GM19455 (cell line): ENCODE measurements at regions not wholly inside any gene's neighbourhood (a gene's known extent, or its start where the extent isn't known, plus 50 kb on each side); places are given as distances from the start of the nearest gene placed in this dataset.

Source experiments
- ATAC-seq: cut with Tn5 transposase; IDR thresholded peaks from one replicate; pipeline ENCODE4 v1.9.1; 2021; ENCODE audit not compliant: unreplicated experiment

DNA sequence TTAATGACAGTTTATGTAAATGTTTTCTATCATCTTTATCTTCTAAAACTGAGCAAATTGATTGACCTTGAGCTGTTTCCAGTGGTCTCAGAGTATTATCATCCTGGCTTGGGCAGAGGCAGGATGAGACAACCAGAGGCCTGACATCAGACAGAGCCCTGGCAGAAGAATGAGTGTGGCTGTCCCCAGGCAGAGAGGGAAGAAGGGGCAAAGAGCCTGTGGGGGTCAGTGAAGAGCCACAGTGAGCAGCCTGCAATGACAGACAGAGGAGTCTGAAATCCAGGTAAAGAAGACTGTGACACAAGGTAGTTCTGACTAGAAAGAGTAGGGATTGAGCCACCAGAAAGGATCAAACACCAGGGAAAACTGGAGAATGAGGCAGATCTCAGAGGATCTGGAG lies 182.4 kb upstream of the ARSJ start:
- no peak for ATAC-seq

DNA sequence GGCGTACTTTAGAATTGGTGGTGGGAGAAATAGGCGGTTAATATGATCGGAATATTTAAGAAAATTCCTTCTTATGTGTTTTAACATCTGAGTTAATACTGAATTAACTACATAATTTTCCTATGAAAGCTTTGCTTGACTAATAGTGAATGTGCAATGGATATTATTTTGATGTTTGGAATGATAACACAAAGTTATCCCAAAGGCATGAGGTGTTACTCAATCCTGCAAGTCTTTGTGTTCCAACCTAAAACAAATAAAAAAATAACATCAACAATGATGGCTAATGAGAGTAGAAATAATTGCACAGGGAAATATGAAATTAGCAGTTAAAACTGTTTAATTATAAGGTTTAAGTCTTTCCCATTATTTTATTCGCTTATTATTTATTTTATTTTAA lies 183.6 kb upstream of the ARSJ start:
- no peak for ATAC-seq

DNA sequence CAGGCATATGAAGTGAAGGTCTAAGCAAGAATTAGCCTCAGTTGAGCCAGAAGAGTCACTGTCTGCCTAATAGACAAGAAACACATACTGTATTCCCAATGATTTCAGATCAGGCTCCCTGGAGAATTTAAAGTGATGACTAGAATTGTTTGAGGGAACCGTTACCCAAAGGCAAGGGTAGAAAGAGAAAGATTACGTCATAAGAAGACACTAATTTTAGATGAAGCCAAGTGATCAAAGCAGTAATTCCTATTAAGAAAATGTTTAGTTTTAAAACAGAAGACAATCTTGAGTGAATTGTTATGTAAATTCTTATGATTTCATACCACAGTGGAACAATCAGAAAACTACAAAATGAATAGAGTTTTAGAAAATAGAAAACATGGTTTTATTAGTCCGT lies 194.5 kb upstream of the ARSJ start:
- no peak for ATAC-seq

DNA sequence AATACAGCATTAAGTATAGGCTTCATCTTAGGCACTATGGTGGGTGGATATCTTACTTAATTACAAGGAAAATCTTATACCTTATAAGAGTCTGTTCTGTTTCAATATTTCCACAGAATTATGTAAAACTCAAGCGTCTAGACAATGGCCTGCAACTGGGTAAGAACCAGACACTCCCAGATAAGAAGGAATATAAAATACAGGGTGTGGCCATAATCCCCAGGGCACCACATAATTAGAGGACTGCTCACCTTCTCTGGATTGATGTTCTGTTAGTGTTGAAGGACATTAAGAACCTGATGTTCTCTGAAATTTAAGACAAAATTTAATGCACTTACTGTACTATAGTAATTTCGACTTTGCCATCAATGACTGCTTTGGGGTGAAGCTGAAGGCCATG lies 198.2 kb upstream of the ARSJ start:
- no peak for ATAC-seq

DNA sequence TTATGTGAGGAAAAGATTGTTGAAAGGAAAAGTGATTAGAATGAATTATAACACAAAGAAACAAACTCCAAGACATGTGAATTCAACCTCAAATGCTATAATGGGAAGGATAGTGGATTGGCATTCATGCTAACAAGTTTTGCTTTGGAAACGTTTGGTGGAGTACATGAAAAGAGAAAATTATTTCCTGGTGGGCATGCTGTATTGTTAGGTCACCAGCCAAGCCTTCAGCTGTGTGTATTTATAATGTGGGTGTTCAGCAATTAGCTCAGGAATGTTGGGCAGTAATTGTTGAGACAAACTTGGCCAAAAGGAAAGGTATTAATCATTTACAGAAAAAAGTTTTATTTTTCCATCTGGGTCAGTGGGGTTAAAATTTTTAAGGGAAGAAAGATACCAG lies 198.9 kb upstream of the ARSJ start:
- ATAC-seq = no peak

DNA sequence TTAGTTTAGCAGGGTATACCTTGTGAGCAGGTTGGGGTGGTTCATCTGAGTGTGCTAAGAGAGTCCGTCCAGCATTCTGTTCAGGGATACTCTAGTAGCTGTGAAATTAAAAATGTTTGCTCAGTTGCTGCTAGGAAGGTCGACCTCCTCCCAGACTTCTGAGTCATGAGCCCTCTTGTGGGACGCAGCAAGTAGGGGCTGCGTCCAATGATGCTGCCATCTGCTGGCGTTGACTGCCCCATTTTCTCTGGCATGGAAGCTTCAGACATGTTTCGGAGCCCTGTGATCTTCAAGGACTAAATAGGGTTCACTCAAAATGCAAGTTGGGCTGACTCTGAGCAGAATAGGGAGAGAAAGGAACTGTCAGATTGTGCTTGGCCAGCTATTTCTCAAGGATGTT lies 201.0 kb upstream of the ARSJ start:
- no peak for ATAC-seq

DNA sequence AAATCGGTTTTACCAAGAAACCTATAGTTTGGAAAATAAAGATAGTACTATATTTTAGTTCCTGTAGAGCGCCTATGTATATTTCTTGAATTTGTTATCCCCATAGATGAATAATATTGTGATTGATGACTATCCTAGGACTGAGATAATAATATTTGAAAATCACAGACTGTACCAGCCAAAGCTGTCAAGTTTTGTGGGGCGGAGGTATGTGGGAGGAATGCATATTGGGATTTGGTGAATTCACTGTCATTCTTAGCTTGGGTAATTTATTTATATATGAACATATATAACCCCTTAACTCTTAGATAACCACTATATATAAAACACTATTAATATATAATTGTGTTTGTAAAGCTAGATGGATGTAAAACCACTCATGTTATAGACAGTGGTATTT lies 205.5 kb upstream of the ARSJ start:
- no peak for ATAC-seq

DNA sequence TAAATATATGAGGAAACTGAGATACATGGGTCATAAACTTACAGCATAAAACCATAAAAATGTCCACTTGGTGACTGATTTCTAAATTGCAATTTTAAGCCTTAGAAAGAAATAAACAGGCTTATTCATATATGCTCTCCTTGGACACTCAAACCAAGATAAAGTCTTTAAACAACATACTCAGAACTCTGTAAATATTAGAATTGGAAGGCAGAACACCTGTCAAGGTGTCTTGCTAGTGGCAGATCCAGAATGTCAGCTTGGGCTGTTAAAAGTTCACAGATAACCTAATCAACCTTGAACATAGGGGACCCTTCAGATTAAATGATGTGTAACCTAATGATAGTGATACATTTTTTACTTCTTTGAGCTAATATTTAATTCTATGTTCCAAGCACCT lies 208.1 kb upstream of the ARSJ start:
- ATAC-seq = no peak

DNA sequence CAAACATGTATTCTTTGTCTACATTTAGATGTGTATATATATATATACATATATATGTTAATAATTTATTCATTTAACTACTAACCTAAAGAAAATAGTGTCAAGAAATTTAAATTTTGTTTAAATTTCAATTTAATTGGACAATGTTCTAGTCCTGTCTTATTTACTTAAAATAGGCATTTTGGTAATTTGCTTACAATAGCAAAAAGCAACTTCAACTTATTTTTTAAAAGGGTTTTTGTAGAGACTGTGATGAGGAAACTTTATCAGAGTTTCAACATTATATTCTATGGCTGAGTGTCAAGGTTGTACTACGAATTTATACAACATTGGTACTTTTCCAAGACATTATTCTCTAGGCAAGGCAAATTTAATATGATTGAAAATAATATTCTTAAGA lies 212.0 kb upstream of the ARSJ start:
- ATAC-seq = no peak

DNA sequence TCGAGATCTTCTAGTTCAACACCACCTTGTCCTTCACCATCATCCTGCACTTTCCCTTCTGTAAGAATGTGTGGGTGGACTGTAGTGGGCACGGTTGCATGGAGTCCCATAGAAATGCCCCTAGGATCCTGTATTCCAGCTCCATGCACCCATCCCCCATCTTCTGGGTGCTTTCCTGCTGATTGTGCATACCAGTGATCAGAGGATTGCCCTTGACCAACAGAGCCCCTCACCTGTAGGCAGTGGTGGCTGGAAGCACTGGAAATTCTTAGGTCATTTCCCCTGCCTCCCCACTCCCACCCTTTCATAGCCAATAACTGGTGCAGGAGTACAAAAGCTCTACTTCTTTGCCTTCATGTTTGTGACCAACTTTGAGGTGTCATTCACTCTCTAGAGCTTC lies 213.4 kb upstream of the ARSJ start:
- ATAC-seq = no peak

DNA sequence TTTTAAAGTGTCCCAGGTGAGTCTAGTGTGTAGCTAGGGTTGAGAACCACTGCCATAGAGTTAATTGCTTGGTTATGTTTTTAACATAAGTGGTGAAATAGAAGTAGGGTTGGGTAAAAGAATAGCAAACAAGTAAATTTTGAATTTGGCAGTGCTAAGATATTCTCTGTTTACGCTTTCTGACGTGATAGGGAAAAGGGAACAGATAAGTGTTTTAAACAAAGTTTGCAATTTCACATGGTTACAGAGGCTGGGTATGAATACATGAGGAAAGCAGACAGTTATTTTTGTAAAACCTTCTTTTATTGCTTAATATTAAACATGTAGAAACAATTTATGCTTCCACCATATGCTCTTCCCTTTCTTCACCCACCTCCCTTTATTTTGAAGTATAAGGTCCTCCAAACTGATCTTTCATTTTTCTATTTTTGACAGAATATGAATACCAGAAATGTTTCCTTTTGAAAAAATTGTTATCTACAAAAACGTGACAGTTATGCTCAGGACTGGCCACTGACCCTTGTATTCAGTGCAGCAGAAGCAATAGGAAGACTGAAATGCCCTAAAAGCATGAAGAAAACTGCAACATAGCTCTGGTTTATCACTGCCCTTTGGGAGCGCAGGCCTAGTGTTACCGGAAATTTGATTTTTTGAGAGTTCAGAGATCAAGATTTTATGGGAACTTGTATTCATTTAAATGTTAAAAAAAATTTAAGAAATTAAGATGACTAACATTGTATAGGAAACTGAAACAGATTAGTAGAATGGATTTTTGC lies 214.4 kb upstream of the ARSJ start:
- no peak for ATAC-seq

DNA sequence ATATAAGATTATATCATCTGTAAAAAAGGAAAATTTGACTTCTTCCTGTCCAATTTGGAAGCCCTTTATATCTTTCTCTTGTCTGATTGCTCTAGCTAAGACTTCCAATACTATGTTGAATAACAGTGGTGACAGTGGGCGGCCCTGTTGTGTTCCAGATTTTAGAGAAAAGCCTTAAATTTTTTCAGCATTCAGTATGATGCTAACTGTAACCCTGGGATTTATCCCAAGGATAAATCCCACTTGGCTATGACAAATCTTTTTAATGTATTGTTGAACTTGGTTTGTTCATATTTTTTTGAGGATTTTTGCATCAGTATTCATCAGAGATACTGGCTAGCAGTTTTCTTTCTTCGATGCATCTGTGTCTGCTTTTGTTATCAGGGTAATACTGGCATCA lies 217.2 kb upstream of the ARSJ start:
- no peak for ATAC-seq

DNA sequence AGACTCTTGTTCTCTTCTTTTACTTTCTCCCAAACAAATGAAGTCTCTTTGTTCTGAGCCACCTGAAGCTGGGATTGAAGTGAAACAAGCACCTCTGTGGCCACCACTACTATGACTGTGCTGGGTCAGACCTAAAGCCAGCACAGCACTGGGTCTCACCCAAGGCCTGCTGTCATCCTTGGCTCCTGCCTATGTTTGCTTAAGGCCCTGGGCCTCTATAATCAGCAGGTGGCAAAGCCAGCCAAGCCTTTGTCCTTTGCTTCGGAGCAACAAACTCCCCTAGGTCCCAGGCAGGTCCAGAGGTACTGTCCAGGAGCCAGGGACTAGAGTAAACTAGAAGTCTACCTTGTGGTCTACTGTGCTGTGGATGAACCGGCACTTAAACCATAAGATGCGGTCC lies 220.6 kb upstream of the ARSJ start:
- ATAC-seq = no peak

DNA sequence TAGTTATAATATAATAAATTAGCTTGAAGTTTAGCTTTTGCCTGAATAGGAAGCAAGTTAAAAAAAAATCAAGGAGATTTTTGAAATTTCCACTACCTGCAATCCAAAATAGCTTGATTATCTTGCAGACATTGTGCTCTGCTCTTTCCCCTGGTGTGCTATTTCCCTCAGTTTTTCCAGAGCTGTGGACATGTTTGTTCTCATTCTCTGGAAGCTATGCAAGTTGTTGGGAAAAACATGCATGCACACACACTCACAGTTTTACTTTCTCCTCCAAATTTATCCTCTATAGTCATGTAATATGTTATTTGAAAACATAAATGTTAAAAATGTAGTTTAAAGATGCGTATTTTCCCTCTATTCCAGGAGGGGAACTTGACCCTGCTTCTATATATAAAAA lies 225.8 kb upstream of the ARSJ start:
- no peak for ATAC-seq

DNA sequence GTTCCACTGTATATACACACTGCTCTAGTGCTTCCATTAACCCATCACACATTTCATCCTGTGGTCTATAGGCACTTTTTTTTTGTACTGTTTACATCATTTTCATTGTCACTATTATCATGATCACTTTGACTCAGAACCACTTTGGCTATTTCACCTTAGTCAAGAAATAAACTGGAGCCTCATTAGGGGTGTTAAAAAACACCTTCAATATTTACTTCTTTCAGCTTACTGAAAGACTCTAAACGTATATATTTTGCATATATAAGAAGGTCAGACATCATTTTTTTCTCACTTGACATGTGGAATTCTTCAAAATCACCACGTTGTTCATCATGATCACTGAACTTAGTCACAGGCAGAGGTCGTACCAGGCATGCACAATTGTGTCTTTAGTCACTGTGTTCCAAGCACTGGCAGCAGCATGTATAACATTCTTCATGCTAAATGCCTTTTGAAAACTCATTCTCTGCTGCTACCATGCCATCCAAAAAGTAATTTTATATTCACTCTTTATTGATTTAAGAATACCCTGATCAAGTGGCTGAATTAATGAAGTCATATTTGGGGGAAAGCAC lies 229.2 kb upstream of the ARSJ start:
- ATAC-seq = no peak

DNA sequence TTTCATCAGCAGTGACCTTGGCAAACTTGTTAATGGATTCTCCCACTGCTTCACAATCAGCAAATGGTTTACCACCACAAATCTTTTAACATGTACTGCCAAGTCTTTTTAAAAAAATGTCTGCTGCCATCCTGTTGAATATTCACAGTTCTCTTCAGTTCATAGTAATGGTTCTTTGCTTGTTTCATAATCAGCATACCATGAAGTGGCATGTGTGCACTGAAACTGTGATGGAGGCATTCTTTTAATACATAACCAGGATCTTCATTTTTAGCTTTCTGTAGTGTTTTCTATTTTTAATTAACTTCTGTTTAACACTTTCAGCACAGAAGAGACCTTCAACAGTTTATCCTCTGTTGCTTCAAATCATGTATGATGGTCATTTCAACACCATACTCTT lies 230.1 kb upstream of the ARSJ start:
- no peak for ATAC-seq

DNA sequence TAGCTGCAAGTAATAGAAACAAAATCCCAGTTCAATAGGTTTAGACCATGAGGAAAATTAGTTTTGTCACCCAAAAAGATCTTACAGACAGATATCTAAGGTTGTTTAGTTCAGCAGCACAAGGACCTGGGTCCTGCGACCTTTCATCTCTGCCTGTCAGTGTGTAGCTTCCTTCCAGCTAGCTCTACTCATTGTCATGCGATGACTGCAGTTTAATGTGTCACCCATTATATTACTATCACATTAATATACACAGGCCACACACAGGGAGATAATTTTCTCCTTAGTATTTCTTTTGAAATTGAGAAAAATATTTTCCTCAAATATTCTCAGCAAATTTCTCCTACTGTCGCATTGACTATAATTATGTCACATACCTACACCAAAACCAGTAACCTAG lies 232.1 kb upstream of the ARSJ start:
- ATAC-seq = no peak

DNA sequence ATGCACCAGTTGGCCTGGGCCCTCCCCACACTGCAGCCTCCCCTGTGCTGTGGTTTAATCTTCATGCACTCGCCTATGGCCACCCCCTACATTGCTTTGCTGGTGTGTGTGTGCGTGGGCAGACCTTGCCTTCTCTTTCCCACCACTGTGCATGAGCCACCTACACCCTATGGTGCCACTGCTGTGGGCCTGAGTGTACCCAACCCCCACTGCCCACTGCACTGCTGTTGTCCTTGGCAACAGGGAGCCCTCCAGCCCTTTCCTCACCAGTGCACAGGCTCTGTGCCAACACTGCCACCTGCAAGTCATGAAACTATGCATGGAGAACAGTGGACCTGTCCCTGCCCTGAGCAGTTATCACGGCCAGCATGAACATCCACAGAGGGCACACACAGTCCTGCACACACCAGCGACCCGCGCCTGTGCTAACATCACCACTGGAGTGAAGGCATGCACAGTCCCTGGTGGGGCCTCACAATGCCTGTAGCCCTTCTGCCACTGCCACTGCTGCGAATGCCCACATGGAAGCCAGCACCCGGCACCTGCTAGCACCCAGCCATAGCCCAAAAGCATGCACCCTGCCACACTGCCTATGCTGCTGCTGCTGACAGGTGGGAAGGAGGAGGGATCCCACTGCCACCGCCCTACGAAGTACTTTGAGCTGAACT lies 237.8 kb upstream of the ARSJ start:
- ATAC-seq = no peak

DNA sequence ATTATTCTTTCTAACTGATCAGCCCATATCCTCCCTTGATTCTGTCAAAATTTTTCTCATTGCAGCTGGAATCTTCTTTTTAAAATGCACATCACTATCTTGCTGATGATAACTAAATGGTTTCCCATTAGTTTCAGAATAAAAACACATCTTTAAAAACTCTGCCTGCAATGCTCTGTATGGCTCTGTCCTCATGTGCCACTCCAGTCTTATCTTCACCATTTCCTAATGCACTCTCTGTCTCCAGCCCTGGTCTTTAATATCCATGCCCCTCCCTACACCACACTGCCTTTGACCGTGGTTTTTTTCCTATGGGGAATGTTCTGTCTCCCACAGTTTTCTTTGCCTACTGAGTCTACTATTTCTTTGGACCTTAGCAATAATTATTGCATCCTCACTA lies 244.1 kb upstream of the ARSJ start:
- ATAC-seq = no peak

DNA sequence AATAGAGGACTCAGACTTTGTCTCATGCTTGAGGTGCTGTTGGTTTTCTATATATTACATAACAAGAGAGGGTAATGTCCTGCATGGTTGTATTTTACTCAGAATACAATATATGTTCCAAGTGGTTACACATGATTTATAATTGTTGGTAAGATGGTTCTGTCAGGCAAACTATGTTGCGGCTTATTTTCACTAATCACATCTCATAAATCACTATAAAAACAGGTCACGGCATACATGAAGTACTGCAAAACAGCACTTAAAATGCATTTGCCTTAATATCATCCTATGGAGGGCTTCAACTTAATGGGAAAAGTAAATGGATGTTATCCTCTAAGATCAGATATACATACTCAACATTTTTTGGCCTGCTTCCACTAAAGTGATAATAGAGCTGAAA lies 246.0 kb upstream of the ARSJ start:
- ATAC-seq = no peak

DNA sequence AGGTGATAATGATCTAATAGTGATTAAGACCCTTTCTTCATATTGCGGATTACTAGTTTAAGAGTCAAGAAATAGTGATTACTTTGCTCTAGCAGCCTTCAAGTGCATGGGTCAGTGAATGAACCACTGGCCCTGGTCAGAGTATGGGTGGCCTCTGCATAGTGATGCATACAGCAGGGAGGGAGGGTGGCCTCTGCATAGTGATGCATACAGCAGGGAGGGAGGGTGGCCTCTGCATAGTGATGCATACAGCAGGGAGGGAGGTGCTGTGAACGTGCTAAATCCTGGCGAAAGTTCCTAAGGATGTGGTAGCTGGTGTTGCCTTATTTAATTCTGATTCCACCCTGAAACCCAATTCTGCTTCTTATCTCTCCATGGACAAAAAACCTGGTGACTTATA lies 246.7 kb upstream of the ARSJ start:
- ATAC-seq = no peak

DNA sequence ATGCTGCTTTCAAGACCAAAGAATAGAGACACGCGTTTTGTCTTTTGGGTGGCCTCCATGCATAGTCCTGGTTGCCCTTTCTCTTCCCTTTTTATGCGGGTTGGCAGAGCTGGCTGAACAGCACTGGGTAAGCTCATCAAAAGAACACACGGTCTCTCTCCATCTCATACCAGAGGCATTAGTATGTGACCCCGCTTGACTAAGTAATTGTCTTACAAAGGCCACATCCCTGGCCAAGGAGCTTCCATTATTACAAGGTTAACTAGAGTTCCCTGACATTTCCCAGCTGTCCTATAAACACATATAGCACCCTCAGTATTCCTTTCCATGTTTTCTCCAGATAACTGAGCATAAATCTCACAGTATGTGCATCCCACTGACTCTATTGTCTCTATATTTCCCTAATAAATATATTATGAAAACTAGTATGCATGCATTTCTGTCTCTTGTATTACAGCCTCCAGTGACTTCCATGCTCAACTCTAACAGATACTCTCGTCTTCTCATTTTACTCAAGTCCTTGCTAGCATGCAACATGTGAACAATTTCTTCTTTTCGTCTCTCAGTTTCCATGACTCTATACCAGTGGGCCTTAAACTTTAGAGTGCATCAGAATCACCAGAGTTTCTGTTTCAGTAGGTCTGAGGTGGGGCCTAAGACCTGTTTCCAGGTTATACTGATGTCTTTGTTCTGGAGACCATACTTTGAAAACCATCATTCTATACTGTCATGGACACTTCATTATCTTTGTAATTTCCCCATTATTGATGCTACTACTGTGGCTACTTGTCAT lies 247.7 kb upstream of the ARSJ start:
- ATAC-seq = no peak
